ENCODE measurements at regions not wholly inside any gene's neighbourhood (a gene's known extent, or its start where the extent isn't known, plus 50 kb on each side); places are given as distances from the start of the nearest gene placed in this dataset.

GRCh38 chr13:44651209-44651608 lies 75.1 kb upstream of the TSC22D1 start:
- H3K36me3 ChIP-seq (ENCODE audit: control insufficient read depth, insufficient read depth, low read length), result no peaks in the 10 kb centered on the region
- H3K4me1 ChIP-seq (replicated peaks in 1 of 2; ENCODE audit: control insufficient read depth in 2 of 2, insufficient read depth in 2 of 2, low read length in 2 of 2), result no peaks in the 10 kb centered on the region
- H3K9me3 ChIP-seq (replicated peaks; ENCODE audit: control insufficient read depth, insufficient read depth, low read depth, low read length), result no peaks in the 10 kb centered on the region
- H3K4me2 ChIP-seq (ENCODE audit: insufficient read depth, low read length), result no peak overlapping the region
- no peak for DNase-seq (ENCODE audit: extremely low read depth in 1 of 4, low spot score in 3 of 4)
- H4K20me1 ChIP-seq (replicated peaks; ENCODE audit: control insufficient read depth, insufficient read depth, low read length), result no peaks in the 10 kb centered on the region
- no peak overlapping the region for H3K4me3 ChIP-seq
- in situ Hi-C loops (cut with MboI) (no loop called here), intact Hi-C loops (cut with micrococcal nuclease) (no loop called here)
- BruUV-seq (replicated peaks), result no TSS peak
- no peaks in the 10 kb centered on the region for H3K79me2 ChIP-seq (ENCODE audit: control insufficient read depth, insufficient read depth, low read length)
- WGBS (ENCODE audit: insufficient coverage, low coverage, missing lambda C conversion rate), result 0% methylated on average over 2 of the region's 2 CpGs
- no peak overlapping the region for H3K27ac ChIP-seq (ENCODE audit: extremely low read depth, low read depth, low read length)
- CTCF ChIA-PET (ENCODE audit: low intra/inter-chr PET ratio), result no interaction called here
- POLR2A ChIA-PET, result no interaction called here
- H2AFZ ChIP-seq (ENCODE audit: low read depth, low read length), result no peak overlapping the region
- H3K9ac ChIP-seq (ENCODE audit: insufficient read depth in 1 of 2, low read depth in 2 of 2, low read length in 2 of 2), result no peak overlapping the region
- no peak for ATAC-seq
- no peak for FAIRE-seq
- no peaks in the 10 kb centered on the region for H3K9me1 ChIP-seq (ENCODE audit: control insufficient read depth, insufficient read depth, low read length)
- no peaks in the 10 kb centered on the region for H3K27me3 ChIP-seq (ENCODE audit: control insufficient read depth in 2 of 2, insufficient read depth in 2 of 2, low read length in 2 of 2)
- TF ChIP-seq ZNF592 (IDR thresholded peaks at IDR 0.05) (no peak), SMARCB1 (IDR thresholded peaks at IDR 0.05; ENCODE audit: insufficient read length, low read depth) (no peak), BRF2 (IDR thresholded peaks at IDR 0.05; ENCODE audit: borderline replicate concordance, insufficient read depth, insufficient read length) (no peak), ATF7 (IDR thresholded peaks at IDR 0.05) (no peak), STAT6 (CRISPR knock-in tag; IDR thresholded peaks at IDR 0.05) (no peak), ELF2 (CRISPR knock-in tag; IDR thresholded peaks at IDR 0.05) (no peak), CREB1 (IDR thresholded peaks at IDR 0.05) (no peak), CREB1 (CRISPR knock-in tag; IDR thresholded peaks at IDR 0.05) (no peak), BHLHE40 (IDR thresholded peaks at IDR 0.05; ENCODE audit: low read length) (no peak), E2F3 (CRISPR knock-in tag; IDR thresholded peaks at IDR 0.05) (no peak), TCFL5 (CRISPR knock-in tag; conservative IDR thresholded peaks at IDR 0.05) (no peak), ZNF707 (CRISPR knock-in tag; conservative IDR thresholded peaks at IDR 0.05) (no peak), ZEB2 (IDR thresholded peaks at IDR 0.05) (no peak)
